B cell (primary cell): ENCODE measurements at regions not wholly inside any gene's neighbourhood (a gene's known extent, or its start where the extent isn't known, plus 50 kb on each side); places are given as distances from the start of the nearest gene placed in this dataset.

Source experiments
- ATAC-seq: fragments of 200-7000 bp; cut with Tn5 transposase; one replicate; pipeline ENCODE4 v1.10.0; 2021; ENCODE audit warnings: low read depth, mild to moderate bottlenecking, moderate number of reproducible peaks, moderate library complexity
- CTCF ChIA-PET: fragments of 350-600 bp; sonication (Branson Sonifier 250); formaldehyde crosslinking; loops from one replicate; lab custom pipeline; 2021; ENCODE audit warnings: antibody characterized with exemption, inconsistent platforms; lab: Charles Lee
- POLR2A ChIA-PET: fragments of 350-600 bp; sonication (Branson Sonifier 250); formaldehyde crosslinking; loops from one replicate; lab custom pipeline; 2021; ENCODE audit warnings: antibody characterized with exemption; lab: Charles Lee
- DNase-seq: peaks from one replicate; pipeline ENCODE4 v3.0.0; 2013
- H2AFZ ChIP-seq: 2 replicates; pipeline ENCODE4 v1.6.1; 2012; ENCODE audit warnings: mild to moderate bottlenecking, low read depth, low read length; ENCODE audit not compliant: insufficient read depth, poor library complexity, severe bottlenecking
- H3K27ac ChIP-seq, 2 donors: 1 replicate in 1 of 2; 2 replicates in 1 of 2; pipeline ENCODE4 v1.5.1; 2012 to 2013; ENCODE audit warnings: low read length in 2 of 2, mild to moderate bottlenecking in 2 of 2, moderate library complexity in 1 of 2
- H3K27me3 ChIP-seq, 4 experiments: fragments of 200-600 bp in 1 of 4; sonication (generic) in 1 of 4; replicated peaks in 1 of 4; 1 replicate in 2 of 4; 2 replicates in 2 of 4; pipeline versions ENCODE4 v1.6.1 to v1.7.0; 2013 to 2016; ENCODE audit warnings: low read length in 3 of 4, mild to moderate bottlenecking in 2 of 4, mixed read lengths in 1 of 4, moderate library complexity in 1 of 4; ENCODE audit not compliant: insufficient read depth in 4 of 4, control insufficient read depth in 3 of 4; ENCODE audit errors: control extremely low read depth in 1 of 4
- H3K36me3 ChIP-seq, 2 experiments: replicated peaks in 1 of 2; 1 replicate in 1 of 2; 2 replicates in 1 of 2; pipeline versions ENCODE4 v1.6.1 to v1.7.1; 2013; ENCODE audit warnings: low read length in 1 of 2; ENCODE audit not compliant: insufficient read depth in 2 of 2, control insufficient read depth in 1 of 2; ENCODE audit errors: control extremely low read depth in 1 of 2, extremely low read depth in 1 of 2
- H3K4me1 ChIP-seq, 2 donors: fragments of 200-600 bp in 1 of 2; sonication (generic) in 1 of 2; 1 replicate in 1 of 2; 2 replicates in 1 of 2; pipeline versions ENCODE4 v1.5.1 to v1.6.1; 2013 to 2017; ENCODE audit warnings: low read length in 2 of 2; ENCODE audit not compliant: control insufficient read depth in 2 of 2, insufficient read depth in 2 of 2
- H3K4me2 ChIP-seq: replicated peaks from 2 replicates; pipeline ENCODE3; 2012; ENCODE audit warnings: mild to moderate bottlenecking, low read depth, low read length; ENCODE audit not compliant: poor library complexity, severe bottlenecking
- H3K4me3 ChIP-seq, 5 experiments: fragments of 200-600 bp in 1 of 5; sonication (generic) in 1 of 5; 1 replicate in 3 of 5; 2 replicates in 2 of 5; pipeline versions ENCODE4 v1.5.1 to v1.7.0; 2011 to 2016; ENCODE audit warnings: low read length in 4 of 5, mild to moderate bottlenecking in 4 of 5, low read depth in 2 of 5, control low read depth in 1 of 5, moderate library complexity in 1 of 5; ENCODE audit not compliant: insufficient read depth in 1 of 5; ENCODE audit errors: control extremely low read depth in 1 of 5, extremely low read depth in 1 of 5
- H3K79me2 ChIP-seq: fragments of 200-600 bp; sonication (generic); one replicate; pipeline ENCODE4 v1.6.0; 2016; ENCODE audit warnings: low read length; ENCODE audit not compliant: control insufficient read depth, insufficient read depth
- H3K9ac ChIP-seq: fragments of 200-600 bp; sonication (generic); 2 replicates; pipeline ENCODE4 v1.6.1; 2017; ENCODE audit warnings: mild to moderate bottlenecking, low read length, moderate library complexity
- H3K9me3 ChIP-seq, 3 donors: one replicate each; pipeline versions ENCODE4 v1.6.1 to v1.7.1; 2013; ENCODE audit warnings: low read length in 2 of 3; ENCODE audit not compliant: control insufficient read depth in 2 of 3, insufficient read depth in 1 of 3; ENCODE audit errors: control extremely low read depth in 1 of 3
- H4K20me1 ChIP-seq: 2 replicates; pipeline ENCODE4 v1.6.0; 2012; ENCODE audit warnings: mild to moderate bottlenecking, low read length; ENCODE audit not compliant: insufficient read depth, control insufficient read depth, poor library complexity, severe bottlenecking
- H3K27ac Mint-ChIP-seq: one replicate; pipeline ENCODE4 v1.8.0; 2021; ENCODE audit warnings: mixed read lengths
- H3K27me3 Mint-ChIP-seq: one replicate; pipeline ENCODE4 v1.8.0; 2021; ENCODE audit warnings: mixed read lengths
- H3K4me1 Mint-ChIP-seq: one replicate; pipeline ENCODE4 v1.8.0; 2021; ENCODE audit warnings: mixed read lengths
- H3K4me3 Mint-ChIP-seq: one replicate; pipeline ENCODE4 v1.8.0; 2021; ENCODE audit warnings: mixed read lengths
- H3K9me3 Mint-ChIP-seq: one replicate; pipeline ENCODE4 v1.8.0; 2022; ENCODE audit warnings: mixed read lengths; ENCODE audit not compliant: insufficient read depth
- CTCF ChIP-seq: fragments of 200-600 bp; IDR thresholded peaks from one replicate; pipeline ENCODE4 v1.8.0; 2022; ENCODE audit warnings: antibody characterized with exemption, mild to moderate bottlenecking
- EZH2 ChIP-seq: IDR thresholded peaks from 2 replicates; pipeline ENCODE4 v1.6.1; 2012; ENCODE audit warnings: borderline replicate concordance, low read depth, mild to moderate bottlenecking, moderate library complexity, low read length; ENCODE audit not compliant: insufficient read depth, poor library complexity, severe bottlenecking
- WGBS: methylation state at CpG from one replicate; pipeline ENCODE4 v1.1.5; 2013; ENCODE audit warnings: missing lambda C conversion rate; ENCODE audit not compliant: insufficient coverage; 5-methylcytosine and 5-hydroxymethylcytosine counted together
- intact Hi-C: fragments of 100-400 bp; cut with micrococcal nuclease; formaldehyde crosslinking; loops from one replicate; pipeline ENCODE4 v1.10.0; 2022

DNA sequence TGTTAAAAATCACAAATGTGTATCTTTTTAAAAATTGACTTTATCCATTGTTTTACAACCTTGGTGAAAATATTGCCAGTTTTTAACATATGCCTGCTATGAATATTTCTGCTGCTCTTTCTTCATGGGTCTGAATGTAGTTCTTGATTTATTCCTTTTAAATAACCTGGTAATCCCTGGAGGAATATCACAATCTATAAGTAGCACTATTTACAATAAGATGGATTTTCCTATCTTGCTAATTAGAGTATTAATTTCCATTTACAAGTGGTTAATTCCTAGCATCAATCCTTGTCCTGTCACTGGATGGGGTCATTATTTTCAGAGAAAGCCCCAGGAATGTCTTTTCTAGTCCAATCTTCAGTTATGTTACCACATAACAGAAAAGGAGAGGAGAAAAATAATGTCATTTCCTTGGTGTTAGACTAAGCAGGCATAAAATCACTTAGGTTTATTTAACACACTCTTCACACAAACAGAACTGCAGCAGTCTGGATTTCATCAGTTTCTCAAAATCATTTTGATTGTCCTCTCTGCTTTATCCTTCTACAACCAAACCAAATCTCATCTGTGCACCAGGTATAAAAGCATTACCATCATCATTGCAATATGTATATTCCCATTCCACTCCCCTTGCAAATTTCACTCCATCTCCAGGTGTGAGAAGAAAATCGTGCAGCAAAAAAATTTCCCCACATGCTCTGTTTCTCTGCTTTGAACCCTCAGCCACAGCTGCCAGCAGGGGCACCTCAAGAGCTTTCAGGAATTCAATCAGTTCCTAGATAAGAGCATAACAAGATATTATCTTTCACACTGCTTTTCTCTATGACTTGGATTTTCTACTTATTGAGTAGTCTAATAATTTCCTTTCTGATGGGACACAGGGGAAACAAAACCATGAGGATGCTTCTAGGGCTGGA, 204.1 kb downstream of the SEC61B start:
- no peak overlapping the region for H2AFZ ChIP-seq
- no peaks in the 10 kb centered on the region for H3K27me3 ChIP-seq
- POLR2A ChIA-PET, result no interaction called here
- no peaks in the 10 kb centered on the region for H3K36me3 ChIP-seq
- no peak overlapping the region for H3K27ac Mint-ChIP-seq
- H3K9me3 Mint-ChIP-seq, result no peaks in the 10 kb centered on the region
- intact Hi-C loops, result no loop called here
- no peak overlapping the region for H3K27ac ChIP-seq
- DNase-seq (no peak), ATAC-seq (no peak)
- H3K9me3 ChIP-seq, result no peaks in the 10 kb centered on the region
- H3K4me3 Mint-ChIP-seq, result no peak overlapping the region
- 54% methylated on average over 1 of the region's 1 CpG for WGBS
- no peak overlapping the region for H3K4me3 ChIP-seq
- peaks cover 3% of the 10 kb centered on the region for H3K27me3 Mint-ChIP-seq
- H3K4me1 Mint-ChIP-seq, result no peaks in the 10 kb centered on the region
- H3K9ac ChIP-seq, result no peak overlapping the region
- no peak overlapping the region for H3K4me2 ChIP-seq
- no peak for TF ChIP-seq EZH2
- TF ChIP-seq CTCF, result no peak
- H4K20me1 ChIP-seq, result no peaks in the 10 kb centered on the region
- no peaks in the 10 kb centered on the region for H3K79me2 ChIP-seq
- CTCF ChIA-PET, result no interaction called here
- no peaks in the 10 kb centered on the region for H3K4me1 ChIP-seq

DNA sequence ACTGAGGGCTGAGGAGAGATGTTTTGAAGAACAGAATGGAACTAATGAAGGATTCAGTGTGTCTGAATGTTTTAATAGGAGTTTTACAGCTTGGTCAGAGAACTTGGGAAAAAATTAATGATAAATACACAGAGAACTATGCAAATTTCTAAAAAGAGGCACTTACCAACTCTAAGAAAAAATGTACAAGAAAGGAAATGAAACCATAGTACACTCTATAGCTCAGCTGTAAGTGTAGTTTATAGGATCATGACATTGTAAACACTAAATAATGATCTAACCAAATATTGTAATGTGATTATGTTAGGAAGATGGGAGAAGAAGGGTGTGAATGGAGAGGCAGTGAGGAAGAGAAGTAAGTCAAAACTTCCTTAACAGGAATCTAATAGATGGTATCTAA, 205.2 kb downstream of the SEC61B start:
- Histone ChIP-seq H3K79me2 (no peaks in the 10 kb centered on the region), H3K27me3 (no peaks in the 10 kb centered on the region), H3K4me3 (no peak overlapping the region), H3K9ac (no peak overlapping the region), H3K36me3 (no peaks in the 10 kb centered on the region), H3K9me3 (no peaks in the 10 kb centered on the region), H3K4me2 (no peak overlapping the region), H3K27ac (no peak overlapping the region), H2AFZ (no peak overlapping the region), H4K20me1 (no peaks in the 10 kb centered on the region), H3K4me1 (no peaks in the 10 kb centered on the region)
- CTCF ChIA-PET, result no interaction called here
- no peaks in the 10 kb centered on the region for H3K9me3 Mint-ChIP-seq
- no peak for TF ChIP-seq CTCF
- no peak for TF ChIP-seq EZH2
- DNase-seq (no peak), ATAC-seq (no peak)
- intact Hi-C loops, result no loop called here
- H3K27me3 Mint-ChIP-seq, result peaks cover 3% of the 10 kb centered on the region
- H3K4me1 Mint-ChIP-seq, result no peaks in the 10 kb centered on the region
- no peak overlapping the region for H3K27ac Mint-ChIP-seq
- POLR2A ChIA-PET, result no interaction called here
- no peak overlapping the region for H3K4me3 Mint-ChIP-seq
